ENCODE measurements at regions not wholly inside any gene's neighbourhood (a gene's known extent, or its start where the extent isn't known, plus 50 kb on each side); places are given as distances from the start of the nearest gene placed in this dataset.

DNA sequence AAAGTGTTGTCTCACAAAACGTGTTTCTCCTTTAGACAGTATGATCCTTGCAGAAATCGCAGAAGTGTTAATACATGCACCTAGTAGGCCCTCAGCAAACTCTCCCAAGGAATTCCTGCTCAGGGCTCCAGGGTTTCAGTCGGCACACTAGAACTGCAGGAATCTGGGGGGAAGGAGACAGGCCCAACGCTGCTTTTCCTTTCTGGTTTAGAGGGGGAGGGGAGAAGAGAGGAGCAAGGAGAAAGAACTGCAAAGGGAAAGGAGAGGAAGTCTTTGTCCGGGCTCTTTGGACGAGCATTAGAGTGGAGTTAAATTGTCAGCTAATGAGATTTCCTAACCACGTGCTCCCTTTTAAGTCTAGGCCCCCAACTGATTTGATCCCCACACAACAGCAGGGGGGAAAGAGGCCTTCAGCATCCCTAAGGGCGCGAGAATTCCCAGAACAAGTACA is 103.7 kb upstream of the SOD1 start:
- peaks cover 13% of the 10 kb centered on the region for H3K4me1 ChIP-seq (ENCODE audit: control insufficient read depth, insufficient read depth, low read length, unreplicated experiment)
- H3K27me3 ChIP-seq (ENCODE audit: insufficient read depth, low read length): peaks cover 16% of the 10 kb centered on the region; the same call in 1 of the 2 replicates
- H2AFZ ChIP-seq (ENCODE audit: low read length, unreplicated experiment): no peak overlapping the region
- no peaks in the 10 kb centered on the region for H3K79me2 ChIP-seq (ENCODE audit: control insufficient read depth, insufficient read depth, low read length, unreplicated experiment)
- H3K4me3 ChIP-seq (ENCODE audit: low read depth, low read length): no peak overlapping the region
- no peak overlapping the region for H3K27ac ChIP-seq (ENCODE audit: low read depth, low read length)
- H3K36me3 ChIP-seq (ENCODE audit: insufficient read depth, low read length): no peaks in the 10 kb centered on the region

DNA sequence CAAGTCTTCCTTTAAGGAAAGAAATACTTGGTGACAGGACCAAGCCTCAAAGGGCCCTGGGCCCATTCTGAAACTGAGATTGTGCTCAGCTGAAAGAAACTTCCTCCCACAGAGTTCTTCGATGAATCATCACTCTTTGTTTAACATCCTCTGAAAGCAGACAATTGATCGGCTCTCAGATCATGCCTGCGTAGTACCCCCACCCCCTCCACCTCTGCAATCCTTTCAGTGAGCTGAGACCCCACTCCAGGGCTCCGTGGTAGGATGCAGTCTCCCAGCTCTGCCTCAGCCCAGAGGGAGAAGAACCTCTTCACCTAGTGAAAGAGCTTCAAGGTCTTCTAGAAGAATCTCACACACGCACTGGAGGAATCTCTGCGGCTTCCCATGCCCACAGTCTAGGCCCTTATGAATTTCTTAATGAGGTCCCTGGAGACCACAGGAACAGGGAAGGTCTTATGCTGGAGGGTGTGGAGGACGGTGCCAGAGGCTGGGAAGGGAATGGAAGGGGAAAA is 104.9 kb upstream of the SOD1 start:
- Histone ChIP-seq H3K4me3 (ENCODE audit: low read depth, low read length) (peak overlapping the region; percentile 36; the same call in 1 of the 2 replicates), H3K36me3 (ENCODE audit: insufficient read depth, low read length) (no peaks in the 10 kb centered on the region), H3K27ac (ENCODE audit: low read depth, low read length) (no peak overlapping the region), H3K27me3 (ENCODE audit: insufficient read depth, low read length) (peaks cover 16% of the 10 kb centered on the region; the same call in 1 of the 2 replicates), H2AFZ (ENCODE audit: low read length, unreplicated experiment) (peak overlapping the region; percentile 63), H3K79me2 (ENCODE audit: control insufficient read depth, insufficient read depth, low read length, unreplicated experiment) (no peaks in the 10 kb centered on the region), H3K4me1 (ENCODE audit: control insufficient read depth, insufficient read depth, low read length, unreplicated experiment) (peaks cover 13% of the 10 kb centered on the region)

DNA sequence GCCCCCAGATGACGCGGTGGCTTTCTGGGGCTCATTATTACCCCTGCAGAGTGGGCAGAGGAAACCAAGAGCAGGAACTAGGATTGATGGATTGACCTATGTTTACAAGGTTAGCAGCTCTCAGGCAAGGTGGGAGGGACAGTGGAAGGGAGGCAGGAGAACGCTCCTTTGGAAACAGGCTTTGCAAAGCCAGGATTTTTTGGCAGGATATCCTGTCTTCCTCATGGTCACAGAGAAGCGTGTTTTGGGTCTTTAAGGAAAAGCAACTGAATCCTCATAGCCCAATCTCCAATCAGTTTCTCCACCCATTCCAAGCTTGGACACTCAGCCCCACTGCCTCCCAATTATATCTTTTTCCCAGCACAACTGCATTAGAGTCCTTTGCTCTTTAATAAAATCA is 105.6 kb upstream of the SOD1 start:
- H3K79me2 ChIP-seq (ENCODE audit: control insufficient read depth, insufficient read depth, low read length, unreplicated experiment): no peaks in the 10 kb centered on the region

DNA sequence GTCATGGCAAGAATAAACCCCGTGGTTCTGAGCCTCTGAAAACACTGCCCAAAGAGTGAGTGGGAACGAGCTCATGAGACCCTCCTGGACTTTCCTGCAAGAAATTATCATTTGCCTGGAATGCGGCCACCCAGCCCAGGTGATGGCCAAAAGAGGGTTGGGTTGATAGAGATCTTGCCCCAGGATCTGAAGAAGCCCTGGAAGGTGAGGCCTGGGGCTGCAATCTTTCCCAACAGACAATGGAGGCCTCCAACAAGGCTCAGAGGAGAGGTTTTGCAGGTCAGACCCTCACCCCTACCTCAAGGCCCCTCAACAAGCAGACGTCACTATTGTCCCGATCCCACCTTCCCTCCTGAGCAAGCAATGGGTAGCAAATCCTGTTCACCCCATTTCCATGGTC is 106.0 kb upstream of the SOD1 start:
- H3K27me3 ChIP-seq (ENCODE audit: insufficient read depth, low read length): peaks cover 16% of the 10 kb centered on the region; the same call in 1 of the 2 replicates
- H3K27ac ChIP-seq (ENCODE audit: low read depth, low read length): no peak overlapping the region
- H3K36me3 ChIP-seq (ENCODE audit: insufficient read depth, low read length): no peaks in the 10 kb centered on the region
- H3K4me1 ChIP-seq (ENCODE audit: control insufficient read depth, insufficient read depth, low read length, unreplicated experiment): peaks cover 13% of the 10 kb centered on the region
- H2AFZ ChIP-seq (ENCODE audit: low read length, unreplicated experiment): no peak overlapping the region
- H3K79me2 ChIP-seq (ENCODE audit: control insufficient read depth, insufficient read depth, low read length, unreplicated experiment): no peaks in the 10 kb centered on the region
- no peak overlapping the region for H3K4me3 ChIP-seq (ENCODE audit: low read depth, low read length)

More for the DNA sequence above, 105.6 kb upstream of the SOD1 start:
- H3K27ac ChIP-seq (ENCODE audit: low read depth, low read length): no peak overlapping the region
- H3K27me3 ChIP-seq (ENCODE audit: insufficient read depth, low read length): peaks cover 16% of the 10 kb centered on the region; the same call in 1 of the 2 replicates
- H3K4me1 ChIP-seq (ENCODE audit: control insufficient read depth, insufficient read depth, low read length, unreplicated experiment): peaks cover 13% of the 10 kb centered on the region
- no peaks in the 10 kb centered on the region for H3K36me3 ChIP-seq (ENCODE audit: insufficient read depth, low read length)
- peak overlapping the region; percentile 63 for H2AFZ ChIP-seq (ENCODE audit: low read length, unreplicated experiment)
- no peak overlapping the region for H3K4me3 ChIP-seq (ENCODE audit: low read depth, low read length)

DNA sequence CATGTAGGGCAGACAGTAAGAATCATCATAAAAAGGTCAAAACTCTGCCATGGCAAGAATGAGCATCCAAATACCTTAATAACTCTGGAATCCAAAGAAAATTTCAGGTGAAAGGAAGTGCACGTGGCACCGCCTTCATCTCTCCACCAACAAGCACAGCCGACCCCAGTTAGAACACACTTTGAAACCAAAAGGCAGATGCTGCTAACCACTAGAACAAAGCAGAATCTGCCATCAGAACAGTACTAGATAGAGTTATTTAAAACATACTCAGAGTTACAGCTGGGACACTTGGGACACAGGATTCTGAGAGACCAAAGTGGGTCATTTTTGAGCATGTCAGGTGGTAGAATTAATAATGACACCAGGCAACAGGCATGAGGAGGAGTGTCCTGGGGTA is 106.7 kb upstream of the SOD1 start:
- Histone ChIP-seq H2AFZ (ENCODE audit: low read length, unreplicated experiment) (no peak overlapping the region), H3K4me1 (ENCODE audit: control insufficient read depth, insufficient read depth, low read length, unreplicated experiment) (peaks cover 13% of the 10 kb centered on the region), H3K4me3 (ENCODE audit: low read depth, low read length) (no peak overlapping the region), H3K79me2 (ENCODE audit: control insufficient read depth, insufficient read depth, low read length, unreplicated experiment) (no peaks in the 10 kb centered on the region), H3K27me3 (ENCODE audit: insufficient read depth, low read length) (peaks cover 10% of the 10 kb centered on the region; the same call in 1 of the 2 replicates), H3K27ac (ENCODE audit: low read depth, low read length) (no peak overlapping the region), H3K36me3 (ENCODE audit: insufficient read depth, low read length) (no peaks in the 10 kb centered on the region)

DNA sequence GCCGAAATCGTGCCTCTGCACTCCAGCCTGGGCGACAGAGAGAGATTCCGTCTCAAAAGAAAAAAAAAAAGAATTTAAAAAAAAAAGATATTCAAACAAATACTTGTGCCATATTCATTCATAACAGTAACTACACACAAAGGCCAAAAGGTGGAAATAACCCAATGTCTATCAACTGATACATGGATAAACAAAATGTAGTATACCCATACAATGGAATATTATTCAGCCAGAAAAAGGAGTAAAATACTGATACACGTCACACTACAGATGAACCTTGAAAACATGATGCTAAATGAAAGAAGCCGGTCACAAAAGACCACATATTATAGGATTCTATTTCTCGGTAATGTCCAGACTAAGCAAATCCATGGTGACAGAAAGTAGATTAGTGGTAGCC is 109.4 kb upstream of the SOD1 start:
- Histone ChIP-seq H3K4me3 (ENCODE audit: low read depth, low read length) (no peak overlapping the region), H3K79me2 (ENCODE audit: control insufficient read depth, insufficient read depth, low read length, unreplicated experiment) (no peaks in the 10 kb centered on the region), H3K4me1 (ENCODE audit: control insufficient read depth, insufficient read depth, low read length, unreplicated experiment) (peaks cover 13% of the 10 kb centered on the region), H2AFZ (ENCODE audit: low read length, unreplicated experiment) (no peak overlapping the region), H3K27ac (ENCODE audit: low read depth, low read length) (no peak overlapping the region), H3K36me3 (ENCODE audit: insufficient read depth, low read length) (no peaks in the 10 kb centered on the region), H3K27me3 (ENCODE audit: insufficient read depth, low read length) (no peaks in the 10 kb centered on the region)

DNA sequence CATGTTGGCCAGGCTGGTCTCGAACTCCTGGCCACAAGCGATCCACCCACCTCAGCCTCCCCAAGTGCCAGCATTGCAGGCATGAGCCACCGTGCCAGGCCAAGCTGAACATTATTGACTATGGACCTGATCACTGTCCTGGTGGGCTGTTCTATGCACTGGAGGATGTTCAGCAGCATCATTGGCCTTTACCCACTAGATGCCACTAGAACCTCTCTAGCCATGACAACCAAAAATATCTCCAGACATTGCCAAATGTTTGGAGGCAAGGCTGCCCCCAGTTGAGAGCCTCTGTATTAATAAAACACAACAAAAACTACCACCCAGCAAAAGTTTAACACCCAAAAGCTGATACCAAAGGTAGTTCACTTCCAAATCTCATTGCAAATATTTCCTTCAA is 110.8 kb upstream of the SOD1 start:
- H3K27me3 ChIP-seq (ENCODE audit: insufficient read depth, low read length): no peaks in the 10 kb centered on the region
- H3K4me1 ChIP-seq (ENCODE audit: control insufficient read depth, insufficient read depth, low read length, unreplicated experiment): peaks cover under 1% of the 10 kb centered on the region
- H3K36me3 ChIP-seq (ENCODE audit: insufficient read depth, low read length): no peaks in the 10 kb centered on the region
- H3K79me2 ChIP-seq (ENCODE audit: control insufficient read depth, insufficient read depth, low read length, unreplicated experiment): no peaks in the 10 kb centered on the region
- no peak overlapping the region for H3K4me3 ChIP-seq (ENCODE audit: low read depth, low read length)
- H3K27ac ChIP-seq (ENCODE audit: low read depth, low read length): no peak overlapping the region
- H2AFZ ChIP-seq (ENCODE audit: low read length, unreplicated experiment): no peak overlapping the region

DNA sequence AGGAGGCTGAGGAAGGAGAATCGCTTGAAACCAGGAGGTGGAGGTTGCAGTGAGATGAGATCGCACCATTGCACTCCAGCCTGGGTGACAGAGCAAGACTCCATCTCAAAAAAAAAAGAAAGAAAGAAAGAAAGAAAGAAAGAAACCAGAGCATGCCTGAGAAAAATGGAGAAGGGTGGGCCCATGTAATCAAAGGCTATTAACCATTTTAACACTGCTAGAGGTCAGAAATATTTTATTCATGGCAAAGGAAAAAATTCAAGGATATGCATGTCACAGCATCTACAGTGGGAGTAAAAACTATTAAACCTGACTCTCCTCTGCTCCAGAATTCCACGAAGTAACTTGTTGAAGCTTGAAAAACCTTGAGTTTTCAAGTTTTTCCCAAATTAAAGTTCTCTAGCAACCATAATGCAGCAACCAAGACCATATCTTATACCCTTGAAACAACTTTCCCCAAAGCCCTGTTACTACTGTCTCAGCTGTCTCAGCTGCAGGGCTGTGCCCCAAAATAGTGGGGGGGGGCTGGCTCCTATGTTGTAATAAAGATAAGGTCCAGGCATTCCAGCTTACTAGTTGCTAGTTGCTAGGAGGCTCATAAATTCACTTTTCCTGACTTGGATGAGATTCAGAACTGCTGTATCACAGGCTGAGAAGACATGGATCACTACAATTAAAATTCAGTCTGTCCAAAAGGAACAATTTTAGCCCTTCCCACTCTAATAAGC is 112.9 kb upstream of the SOD1 start:
- Histone ChIP-seq H3K4me1 (ENCODE audit: control insufficient read depth, insufficient read depth, low read length, unreplicated experiment) (no peaks in the 10 kb centered on the region), H3K27ac (ENCODE audit: low read depth, low read length) (no peak overlapping the region), H3K27me3 (ENCODE audit: insufficient read depth, low read length) (no peaks in the 10 kb centered on the region), H3K4me3 (ENCODE audit: low read depth, low read length) (no peak overlapping the region), H3K79me2 (ENCODE audit: control insufficient read depth, insufficient read depth, low read length, unreplicated experiment) (no peaks in the 10 kb centered on the region), H2AFZ (ENCODE audit: low read length, unreplicated experiment) (no peak overlapping the region), H3K36me3 (ENCODE audit: insufficient read depth, low read length) (no peaks in the 10 kb centered on the region)

DNA sequence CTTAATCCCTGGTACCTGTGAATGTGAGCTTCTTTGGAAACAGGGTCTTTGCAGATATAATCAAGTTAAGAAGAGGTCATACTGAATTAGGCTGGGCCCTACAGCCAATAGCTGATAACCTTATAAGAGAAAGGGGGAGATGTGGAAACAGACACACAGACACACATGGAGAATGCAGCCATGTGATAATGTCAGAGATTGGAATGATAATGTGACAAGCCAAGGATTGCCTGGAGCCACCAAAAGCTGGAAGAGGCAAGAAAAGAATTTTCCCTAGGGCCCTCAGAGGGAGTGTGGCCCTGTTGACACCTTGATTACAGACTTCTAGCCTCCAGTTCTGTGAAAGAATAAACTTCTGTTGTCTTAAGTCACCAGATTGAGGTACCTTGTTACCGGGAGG is 114.5 kb upstream of the SOD1 start:
- Histone ChIP-seq H3K36me3 (ENCODE audit: insufficient read depth, low read length) (no peaks in the 10 kb centered on the region), H3K27ac (ENCODE audit: low read depth, low read length) (no peak overlapping the region), H3K79me2 (ENCODE audit: control insufficient read depth, insufficient read depth, low read length, unreplicated experiment) (no peaks in the 10 kb centered on the region), H3K4me3 (ENCODE audit: low read depth, low read length) (no peak overlapping the region), H3K27me3 (ENCODE audit: insufficient read depth, low read length) (no peaks in the 10 kb centered on the region), H2AFZ (ENCODE audit: low read length, unreplicated experiment) (no peak overlapping the region), H3K4me1 (ENCODE audit: control insufficient read depth, insufficient read depth, low read length, unreplicated experiment) (no peaks in the 10 kb centered on the region)

DNA sequence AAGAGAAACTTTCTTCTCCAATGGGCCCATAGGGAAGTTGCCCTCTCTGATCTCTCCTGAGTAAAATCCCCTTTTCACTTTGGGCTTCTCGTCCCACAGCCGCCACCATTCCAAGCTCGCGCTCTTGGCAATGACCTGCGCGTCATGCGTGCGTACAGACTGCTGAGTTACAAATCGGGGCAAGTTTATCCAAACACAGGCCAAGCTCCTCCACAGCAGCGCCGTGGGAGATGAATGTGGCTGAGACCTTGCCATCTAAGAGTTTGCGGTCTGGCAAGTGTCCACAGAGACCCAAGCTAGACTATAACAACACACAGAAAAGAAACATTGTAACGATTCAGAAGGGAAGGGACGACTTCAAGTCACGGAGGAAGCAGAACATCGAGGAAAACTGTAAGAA is 116.3 kb upstream of the SOD1 start:
- H3K27ac ChIP-seq (ENCODE audit: low read depth, low read length): no peak overlapping the region
- H2AFZ ChIP-seq (ENCODE audit: low read length, unreplicated experiment): no peak overlapping the region
- H3K27me3 ChIP-seq (ENCODE audit: insufficient read depth, low read length): no peaks in the 10 kb centered on the region
- no peak overlapping the region for H3K4me3 ChIP-seq (ENCODE audit: low read depth, low read length)
- H3K4me1 ChIP-seq (ENCODE audit: control insufficient read depth, insufficient read depth, low read length, unreplicated experiment): no peaks in the 10 kb centered on the region
- H3K79me2 ChIP-seq (ENCODE audit: control insufficient read depth, insufficient read depth, low read length, unreplicated experiment): no peaks in the 10 kb centered on the region
- H3K36me3 ChIP-seq (ENCODE audit: insufficient read depth, low read length): no peaks in the 10 kb centered on the region

DNA sequence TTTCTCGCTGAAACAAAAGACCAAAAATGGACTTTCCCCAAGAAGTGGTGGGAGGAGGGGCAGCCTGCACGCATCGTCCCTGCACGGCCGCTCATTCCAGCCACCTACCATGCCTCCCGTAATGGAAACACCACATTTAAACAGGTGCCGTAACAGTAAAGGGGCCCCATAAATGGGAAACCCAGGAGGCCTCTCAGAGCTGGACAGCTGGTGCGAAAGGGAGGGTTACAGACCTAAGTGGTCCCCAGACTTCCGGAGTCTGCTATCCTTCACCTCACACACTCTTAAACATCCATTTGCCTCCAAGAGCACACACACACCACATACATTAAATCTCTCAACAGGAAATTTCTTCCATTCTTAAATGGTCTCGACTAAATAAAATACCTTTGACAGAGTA is 120.7 kb upstream of the SOD1 start:
- Histone ChIP-seq H3K27me3 (ENCODE audit: insufficient read depth, low read length) (no peaks in the 10 kb centered on the region), H3K79me2 (ENCODE audit: control insufficient read depth, insufficient read depth, low read length, unreplicated experiment) (no peaks in the 10 kb centered on the region), H2AFZ (ENCODE audit: low read length, unreplicated experiment) (no peak overlapping the region), H3K4me1 (ENCODE audit: control insufficient read depth, insufficient read depth, low read length, unreplicated experiment) (no peaks in the 10 kb centered on the region), H3K4me3 (ENCODE audit: low read depth, low read length) (no peak overlapping the region), H3K36me3 (ENCODE audit: insufficient read depth, low read length) (no peaks in the 10 kb centered on the region), H3K27ac (ENCODE audit: low read depth, low read length) (no peak overlapping the region)

All from ACC112 (cell line).